Activated T-cell treated with anti-CD3 and anti-CD28 coated beads, Interleukin-2, amount 50 U/mL, for 72 hours (primary cell): ENCODE measurements at regions not wholly inside any gene's neighbourhood (a gene's known extent, or its start where the extent isn't known, plus 50 kb on each side); places are given as distances from the start of the nearest gene placed in this dataset.

Experiments used
- ATAC-seq, 2 donors: fragments of 150-1000 bp; cut with Tn5 transposase; replicated peaks in 1 of 2; 2 replicates each; pipeline ENCODE4 v1.10.0; 2021; ENCODE audit warnings: moderate library complexity in 2 of 2, mild to moderate bottlenecking in 1 of 2
- DNase-seq, 2 donors: peaks; one replicate each; pipeline ENCODE4 v3.0.0; 2021 to 2022; ENCODE audit warnings: mixed read lengths in 1 of 2
- H3K27ac Mint-ChIP-seq: one replicate; pipeline ENCODE4 v1.8.0; 2022; ENCODE audit warnings: mild to moderate bottlenecking, moderate library complexity, mixed read lengths
- H3K27me3 Mint-ChIP-seq: one replicate; pipeline ENCODE4 v1.8.0; 2022; ENCODE audit warnings: low read depth, mixed read lengths
- H3K36me3 Mint-ChIP-seq, 2 donors: one replicate each; pipeline ENCODE4 v1.8.0; 2022; ENCODE audit warnings: mixed read lengths in 2 of 2, mild to moderate bottlenecking in 1 of 2; ENCODE audit not compliant: insufficient read depth in 2 of 2
- H3K4me1 Mint-ChIP-seq: one replicate; pipeline ENCODE4 v1.8.0; 2022; ENCODE audit warnings: low read depth, mixed read lengths
- H3K4me3 Mint-ChIP-seq, 2 donors: one replicate each; pipeline ENCODE4 v1.8.0; 2022; ENCODE audit warnings: mild to moderate bottlenecking in 2 of 2, mixed read lengths in 2 of 2, moderate library complexity in 2 of 2
- H3K9me3 Mint-ChIP-seq, 2 donors: one replicate each; pipeline ENCODE4 v1.8.0; 2022; ENCODE audit warnings: mixed read lengths in 2 of 2

DNA sequence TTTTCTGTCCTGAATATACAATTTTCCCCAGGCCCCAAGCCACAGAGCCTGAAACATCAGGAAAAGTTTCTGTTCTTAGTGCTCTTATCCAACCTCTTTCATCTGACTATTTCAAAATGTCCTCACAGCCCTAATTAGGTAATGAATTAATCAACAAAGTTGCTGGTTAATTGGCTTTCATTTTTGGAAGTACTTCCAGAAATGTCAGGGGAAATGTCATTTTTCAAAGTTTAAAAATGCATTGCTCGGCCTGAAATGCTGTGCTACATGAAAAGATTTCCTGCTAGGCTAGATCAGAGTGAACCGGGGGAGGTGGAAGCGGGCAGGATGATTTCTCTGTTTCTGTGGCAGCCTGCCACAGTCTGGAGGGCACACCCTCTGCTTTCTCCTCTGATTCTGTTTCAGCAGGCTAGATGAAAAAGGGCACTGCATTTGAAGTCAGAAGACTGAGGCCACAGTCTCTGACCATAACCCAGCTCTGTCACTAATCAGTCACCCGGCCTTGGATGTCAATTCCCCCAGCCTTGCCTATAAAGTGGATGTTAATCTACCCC lies 55.9 kb upstream of the BARX1 start:
- peak in 1 of 2 donors; percentile 23 for ATAC-seq
- H3K27ac Mint-ChIP-seq, result no peak overlapping the region

DNA sequence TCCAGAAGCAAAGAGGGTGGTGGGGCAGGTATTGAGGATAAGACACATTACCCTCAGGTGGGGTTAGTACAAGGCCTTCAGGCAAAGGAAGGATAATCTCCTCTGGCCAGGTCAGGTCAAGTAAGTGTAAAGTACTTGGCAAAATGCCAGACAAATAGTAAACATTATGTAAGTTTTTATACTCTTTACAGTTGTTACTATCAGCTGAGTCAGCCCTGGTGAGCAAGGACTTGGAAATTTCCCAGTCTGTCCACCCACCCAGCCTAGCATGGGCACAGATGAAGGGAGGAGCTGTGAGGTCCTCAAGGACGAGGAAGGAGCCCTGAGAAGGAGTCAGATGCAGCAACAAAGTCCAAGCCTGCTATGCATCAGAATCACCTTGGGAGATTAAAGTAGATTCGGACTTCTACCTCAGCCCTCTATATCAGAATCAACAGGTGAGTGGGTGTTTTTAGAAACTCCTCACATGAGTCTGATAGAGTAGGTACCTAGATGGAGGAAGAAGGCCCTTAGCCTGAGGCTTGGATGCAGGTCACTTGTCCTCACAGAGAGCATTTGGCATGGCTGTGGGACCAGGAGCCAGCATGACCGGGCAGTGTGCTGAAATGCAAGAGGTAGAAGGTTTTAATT lies 50.2 kb upstream of the BARX1 start:
- DNase-seq (no peak), ATAC-seq (no peak)
- no peaks in the 10 kb centered on the region for H3K36me3 Mint-ChIP-seq
- H3K4me3 Mint-ChIP-seq, result no peak overlapping the region
- no peaks in the 10 kb centered on the region for H3K27me3 Mint-ChIP-seq
- H3K9me3 Mint-ChIP-seq, result no peaks in the 10 kb centered on the region
- H3K27ac Mint-ChIP-seq, result no peak overlapping the region
- no peaks in the 10 kb centered on the region for H3K4me1 Mint-ChIP-seq

More for the DNA sequence above, 55.9 kb upstream of the BARX1 start:
- Mint-ChIP-seq H3K9me3 (no peaks in the 10 kb centered on the region), H3K36me3 (no peaks in the 10 kb centered on the region), H3K4me3 (no peak overlapping the region), H3K4me1 (peaks cover 12% of the 10 kb centered on the region), H3K27me3 (no peaks in the 10 kb centered on the region)
- DNase-seq, result no peak
